Dedifferentiated amniotic fluid mesenchymal stem cell (primary cell): ENCODE measurements at regions not wholly inside any gene's neighbourhood (a gene's known extent, or its start where the extent isn't known, plus 50 kb on each side); places are given as distances from the start of the nearest gene placed in this dataset.
"Not testable (repeated sequence)": the region's sequence is repeated elsewhere in the genome, so short reads cannot be mapped to it uniquely, and the experiment has no call there.

Experiments used
- DNase-seq: peaks from one replicate; pipeline ENCODE4 v3.0.0-alpha.2; 2016; ENCODE audit errors: extremely low spot score

DNA sequence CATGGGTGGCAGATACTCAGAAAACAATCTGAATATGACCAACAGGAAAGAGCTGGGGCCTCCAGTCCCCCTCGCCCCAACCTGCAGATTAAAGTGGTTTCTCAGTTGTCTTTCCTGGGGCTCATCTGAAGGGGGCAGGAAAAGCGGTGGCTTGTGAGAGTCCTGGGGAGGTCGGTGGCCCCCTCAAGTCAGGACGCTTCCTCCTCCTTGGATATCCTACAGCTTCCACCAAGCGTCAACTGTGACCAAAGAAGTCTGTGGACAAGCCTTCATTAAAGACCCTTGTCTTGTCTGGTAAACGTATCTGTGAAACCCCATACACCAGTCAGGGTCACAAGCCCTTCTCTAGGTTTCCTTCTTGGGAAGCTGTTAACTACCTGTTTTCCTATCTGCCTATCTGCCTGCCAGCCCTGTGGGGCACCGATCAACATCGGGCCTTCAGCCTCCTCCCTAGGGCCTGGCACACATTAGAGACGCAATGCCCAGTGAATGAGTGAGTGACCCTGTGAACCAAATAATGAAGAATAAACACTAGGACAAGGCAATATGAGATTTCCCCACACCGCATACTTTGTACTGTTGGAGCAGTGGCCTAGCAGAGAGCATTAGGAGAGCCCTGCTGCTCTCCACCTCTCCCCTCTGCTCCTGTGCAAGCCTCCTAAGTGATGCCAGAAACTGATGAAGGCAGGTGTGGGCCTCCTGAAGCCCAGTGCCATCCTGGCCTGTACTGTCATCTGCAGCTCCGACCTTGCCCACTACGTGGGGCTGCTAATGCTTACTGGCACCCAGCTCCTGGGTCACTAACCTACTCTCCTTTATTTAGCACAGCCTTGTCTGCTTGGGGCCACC is 1317.8 kb downstream of the UQCRFS1 start:
- DNase-seq, result no peak

GRCh38 chr19:27892500-27892899 is 1320.5 kb downstream of the UQCRFS1 start:
- DNase-seq, result no peak

DNA sequence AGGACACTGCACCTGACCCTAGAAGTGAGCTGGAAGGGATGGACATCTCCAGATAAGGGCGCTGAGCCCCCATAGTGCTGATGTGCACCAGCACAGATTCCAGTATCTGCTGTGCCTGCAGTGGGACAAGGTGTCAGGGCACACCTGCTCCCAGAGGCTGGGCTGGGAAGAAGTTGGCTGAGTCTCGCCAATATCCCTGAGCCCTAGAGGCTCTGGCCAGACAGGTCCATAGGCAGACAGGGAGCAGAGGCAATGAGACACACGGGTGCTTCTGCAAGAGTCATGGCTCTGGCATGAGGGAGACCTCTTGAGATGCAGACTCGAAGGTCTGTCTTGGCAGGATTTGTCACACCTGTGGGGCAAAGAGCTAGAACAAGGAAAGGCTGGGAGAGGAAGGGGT is 1321.5 kb downstream of the UQCRFS1 start:
- no peak for DNase-seq

- no peak for DNase-seq
Measured at GRCh38 chr19:27890696-27891095, 1322.3 kb downstream of the UQCRFS1 start.

DNA sequence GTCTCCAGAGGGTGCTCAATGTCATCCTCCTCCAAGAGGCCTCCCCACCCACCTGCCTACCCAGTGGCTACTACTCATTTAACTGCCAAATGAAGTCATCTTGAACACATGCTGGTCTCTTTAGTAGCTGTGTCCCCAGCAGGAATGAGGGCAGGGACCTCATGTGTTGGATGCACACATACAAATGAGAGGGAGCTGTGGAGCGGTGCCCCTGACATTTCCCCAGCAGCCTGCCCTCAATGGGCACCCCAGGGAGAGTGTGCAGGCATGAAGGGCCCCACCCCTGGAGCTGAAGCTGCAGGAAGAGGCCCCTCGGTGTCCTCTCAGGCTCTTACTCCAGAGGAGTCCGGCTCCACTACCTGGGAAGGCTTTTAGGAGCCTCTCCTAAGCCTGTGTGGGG is 1322.7 kb downstream of the UQCRFS1 start:
- no peak for DNase-seq

GRCh38 chr19:27889156-27889555 is 1323.8 kb downstream of the UQCRFS1 start:
- DNase-seq, result no peak

- DNase-seq, result no peak
Measured at GRCh38 chr19:27887946-27888345, 1325.0 kb downstream of the UQCRFS1 start.

GRCh38 chr19:27885359-27885758 is 1327.6 kb downstream of the UQCRFS1 start:
- no peak for DNase-seq

- no peak for DNase-seq
Measured at GRCh38 chr19:27884376-27884775, 1328.6 kb downstream of the UQCRFS1 start.

- DNase-seq, result no peak
Measured at GRCh38 chr19:27881213-27881612, 1331.7 kb downstream of the UQCRFS1 start.

DNA sequence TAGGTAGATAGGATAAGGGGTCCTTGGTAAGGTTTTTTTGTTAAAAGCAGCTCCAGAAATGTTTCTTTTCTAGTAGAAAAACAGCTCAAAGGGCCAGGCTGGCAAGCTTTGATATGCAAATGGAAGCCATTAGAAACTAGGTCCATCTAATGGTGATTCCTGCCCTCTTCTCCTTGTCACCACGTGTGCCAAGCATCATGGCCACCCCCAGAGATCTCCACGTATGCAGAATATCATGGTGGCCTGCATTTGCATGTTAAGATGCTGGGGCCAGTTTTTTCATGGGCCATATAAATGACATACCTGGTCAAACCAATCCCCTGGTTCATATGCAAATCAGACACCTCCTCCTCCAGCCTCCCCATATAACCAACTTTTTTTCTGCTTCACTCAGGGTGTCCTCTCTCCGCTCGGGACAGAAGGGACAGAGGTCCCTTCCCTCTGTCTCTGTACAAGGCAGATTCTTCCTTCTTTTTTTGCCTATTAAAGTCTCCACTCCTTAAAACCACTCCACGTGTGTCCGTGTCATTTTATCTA is 1335.9 kb downstream of the UQCRFS1 start:
- no peak for DNase-seq

DNA sequence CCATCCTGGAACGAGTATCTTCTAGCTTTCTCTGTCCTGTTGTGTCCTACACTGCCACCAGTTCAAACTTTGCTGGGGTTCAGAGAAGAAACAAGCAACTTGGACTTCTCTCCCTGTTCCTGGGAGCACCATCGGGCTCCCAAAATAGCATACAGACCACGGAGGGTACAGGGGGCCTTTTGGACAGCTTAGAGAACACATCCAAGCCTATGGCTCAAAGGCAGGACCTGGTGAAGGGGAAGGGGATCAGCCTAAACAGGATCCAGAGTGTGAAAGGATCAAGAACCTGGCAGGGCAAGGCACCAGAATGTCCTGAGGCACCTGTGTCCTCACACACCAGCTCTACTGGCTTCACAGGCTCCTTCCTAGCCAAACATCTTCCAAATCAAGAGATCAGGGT is 1336.5 kb downstream of the UQCRFS1 start:
- DNase-seq, result no peak

DNA sequence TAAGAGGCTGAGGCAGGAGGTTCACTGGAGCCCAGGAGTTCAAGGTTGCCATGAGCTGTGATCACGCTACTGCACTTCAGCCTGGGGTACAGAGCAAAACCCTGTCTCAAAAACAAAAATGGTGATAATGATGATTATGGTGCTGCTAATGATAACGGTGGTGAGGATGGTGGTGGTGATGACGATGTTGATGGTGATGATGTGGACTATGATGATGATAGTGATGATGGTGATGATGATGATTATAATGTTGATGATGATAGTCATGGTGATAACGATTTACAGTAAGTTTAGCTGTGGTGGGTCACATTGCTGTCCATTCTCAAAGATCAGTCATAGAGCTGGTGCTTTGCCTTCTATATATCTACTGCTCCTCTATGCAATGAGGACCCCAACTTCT is 1340.6 kb downstream of the UQCRFS1 start:
- no peak for DNase-seq

- DNase-seq, result no peak
Measured at GRCh38 chr19:27870293-27870692, 1342.7 kb downstream of the UQCRFS1 start.

DNA sequence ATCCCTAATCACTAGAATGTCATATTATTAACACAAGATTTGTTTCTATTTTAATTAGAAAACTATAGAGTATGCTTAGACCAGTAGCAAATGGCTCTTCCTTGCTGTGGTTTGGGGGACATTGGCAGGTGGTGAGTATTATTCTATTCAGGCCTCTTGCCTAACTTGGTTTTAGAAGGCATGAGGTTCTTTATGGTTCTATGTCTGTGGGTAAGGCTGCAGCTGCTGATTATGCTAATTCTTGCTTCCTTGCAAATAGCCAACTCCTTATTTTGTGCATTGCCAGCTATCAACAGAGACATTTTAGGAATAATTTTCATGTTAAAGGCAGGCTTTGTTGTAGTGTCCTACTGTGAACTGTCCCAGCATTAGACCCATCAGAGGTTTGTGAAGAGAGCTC is 1344.9 kb downstream of the UQCRFS1 start:
- DNase-seq, result no peak

- DNase-seq, result no peak
Measured at GRCh38 chr19:27865927-27866777, 1346.8 kb downstream of the UQCRFS1 start.

DNA sequence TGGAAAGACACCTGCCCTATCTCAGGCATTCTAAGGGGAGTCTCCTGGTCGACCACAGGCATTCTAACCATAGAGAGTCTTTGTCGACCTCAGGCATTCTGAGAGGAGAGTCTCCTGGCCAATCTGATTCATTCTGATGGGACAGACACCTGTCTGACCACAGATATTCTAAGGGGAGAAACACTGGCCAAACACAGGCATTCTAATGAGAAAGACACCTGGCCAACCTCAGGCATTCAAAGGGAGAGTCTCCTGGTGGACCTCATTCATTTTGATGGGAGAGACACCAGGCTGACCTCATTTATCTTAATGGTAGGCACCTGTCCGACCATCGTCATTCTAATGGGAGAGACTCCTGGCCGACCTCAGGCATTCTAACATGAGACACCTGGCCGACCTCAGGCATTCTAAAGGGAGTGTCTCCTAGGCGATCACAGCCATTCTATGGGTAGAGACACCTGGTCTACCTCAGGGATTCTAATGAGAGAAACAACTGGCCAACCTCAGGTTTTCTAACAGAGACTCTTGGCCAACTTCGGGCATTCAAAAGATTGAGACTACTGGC is 1351.5 kb downstream of the UQCRFS1 start:
- DNase-seq, result no peak

GRCh38 chr19:27860309-27860934 is 1352.5 kb downstream of the UQCRFS1 start:
- no peak for DNase-seq

DNA sequence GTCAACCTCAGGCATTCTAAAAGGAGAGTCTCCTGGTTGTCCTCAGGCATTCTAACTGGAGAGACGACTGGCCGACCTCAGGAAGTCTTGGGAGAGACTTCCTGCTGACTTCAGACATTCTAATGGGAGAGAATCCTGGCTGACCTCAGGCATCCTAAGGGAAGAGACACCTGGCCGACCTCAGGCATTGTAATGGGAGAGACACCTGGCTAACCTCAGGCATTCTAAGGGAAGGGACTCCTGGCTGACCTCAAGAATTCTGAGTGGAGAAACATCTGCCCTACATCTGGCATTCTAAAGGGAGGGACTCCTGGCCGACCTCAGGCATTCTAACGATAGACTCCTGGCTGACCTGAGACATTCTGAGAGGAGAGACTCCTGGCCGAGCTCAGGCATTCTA is 1353.3 kb downstream of the UQCRFS1 start:
- DNase-seq, result no peak

GRCh38 chr19:27858981-27859581 is 1353.9 kb downstream of the UQCRFS1 start:
- no peak for DNase-seq

DNA sequence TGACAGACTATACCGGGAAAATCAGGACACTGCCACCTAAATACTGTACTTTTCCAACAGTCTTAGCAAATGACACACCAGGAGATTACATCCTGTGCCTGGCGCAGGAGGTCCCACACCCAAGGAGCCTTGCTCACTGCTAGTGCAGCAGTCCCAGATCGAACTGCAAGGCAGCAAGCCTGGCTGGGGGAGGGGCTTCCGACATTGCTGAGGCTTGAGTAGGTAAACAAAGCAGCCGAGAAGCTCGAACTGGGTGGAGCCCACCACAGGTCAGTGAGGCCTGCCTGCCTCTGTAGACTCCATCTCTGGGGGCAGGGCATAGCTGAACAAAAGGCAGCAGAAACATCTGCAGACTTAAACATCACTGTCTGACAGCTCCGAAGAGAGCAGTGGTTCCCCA is 1360.0 kb downstream of the UQCRFS1 start:
- not testable (repeated sequence) for DNase-seq
